ENCODE measurements at regions not wholly inside any gene's neighbourhood (a gene's known extent, or its start where the extent isn't known, plus 50 kb on each side); places are given as distances from the start of the nearest gene placed in this dataset.

DNA sequence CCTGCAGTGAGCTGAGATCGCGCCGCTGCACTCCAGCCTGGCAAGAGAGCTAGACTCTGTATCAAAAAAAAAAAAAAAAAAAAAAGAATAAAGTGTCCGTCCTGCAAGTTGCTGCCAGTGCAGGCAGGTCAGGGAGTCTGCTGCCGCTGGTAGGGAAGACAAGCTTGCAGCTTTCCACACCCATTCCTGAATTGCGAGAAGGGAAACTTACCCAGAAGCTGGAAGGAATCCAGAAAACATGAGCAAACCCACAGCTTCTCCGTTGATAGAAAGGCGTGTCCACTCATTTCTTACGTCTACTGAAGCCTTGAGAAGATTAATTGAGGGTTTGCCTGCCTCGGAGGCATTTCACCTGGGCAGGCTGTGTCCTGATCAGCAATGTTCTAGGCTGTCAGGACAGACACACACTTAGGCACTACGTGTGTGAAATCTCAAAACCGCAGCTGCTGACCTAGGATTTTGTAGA lies 61.6 kb upstream of the DSP start:
- TF ChIP-seq, protein P1, sequence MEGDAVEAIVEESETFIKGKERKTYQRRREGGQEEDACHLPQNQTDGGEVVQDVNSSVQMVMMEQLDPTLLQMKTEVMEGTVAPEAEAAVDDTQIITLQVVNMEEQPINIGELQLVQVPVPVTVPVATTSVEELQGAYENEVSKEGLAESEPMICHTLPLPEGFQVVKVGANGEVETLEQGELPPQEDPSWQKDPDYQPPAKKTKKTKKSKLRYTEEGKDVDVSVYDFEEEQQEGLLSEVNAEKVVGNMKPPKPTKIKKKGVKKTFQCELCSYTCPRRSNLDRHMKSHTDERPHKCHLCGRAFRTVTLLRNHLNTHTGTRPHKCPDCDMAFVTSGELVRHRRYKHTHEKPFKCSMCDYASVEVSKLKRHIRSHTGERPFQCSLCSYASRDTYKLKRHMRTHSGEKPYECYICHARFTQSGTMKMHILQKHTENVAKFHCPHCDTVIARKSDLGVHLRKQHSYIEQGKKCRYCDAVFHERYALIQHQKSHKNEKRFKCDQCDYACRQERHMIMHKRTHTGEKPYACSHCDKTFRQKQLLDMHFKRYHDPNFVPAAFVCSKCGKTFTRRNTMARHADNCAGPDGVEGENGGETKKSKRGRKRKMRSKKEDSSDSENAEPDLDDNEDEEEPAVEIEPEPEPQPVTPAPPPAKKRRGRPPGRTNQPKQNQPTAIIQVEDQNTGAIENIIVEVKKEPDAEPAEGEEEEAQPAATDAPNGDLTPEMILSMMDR (IDR thresholded peaks at IDR 0.05), result no peak
- no peak for TF ChIP-seq EZH2 (IDR thresholded peaks at IDR 0.05; ENCODE audit: borderline replicate concordance, insufficient read depth, low read depth, low read length, poor library complexity, severe bottlenecking)
